Esophagus muscularis mucosa (tissue), 4 donors: ENCODE measurements at regions not wholly inside any gene's neighbourhood (a gene's known extent, or its start where the extent isn't known, plus 50 kb on each side); places are given as distances from the start of the nearest gene placed in this dataset.

Experiments
- CTCF ChIP-seq, 3 experiments: fragments of 200-600 bp in 2 of 3; fragments of 450-650 bp in 1 of 3; sonication (generic) in 2 of 3; IDR thresholded peaks; one replicate each; pipeline ENCODE4 v1.5.1; 2017 to 2019; ENCODE audit warnings: antibody characterized with exemption in 3 of 3, mild to moderate bottlenecking in 2 of 3, moderate library complexity in 1 of 3
- EP300 ChIP-seq: sonication (generic); formaldehyde crosslinking; IDR thresholded peaks from one replicate; pipeline ENCODE4 v1.6.1; 2017; ENCODE audit warnings: antibody characterized with exemption
- POLR2AphosphoS5 ChIP-seq, 2 donors: sonication (generic); formaldehyde crosslinking; IDR thresholded peaks; one replicate each; pipeline ENCODE4 v1.6.1; 2017; ENCODE audit warnings: antibody characterized with exemption in 2 of 2

GRCh38 chr1:195851016-195851601, 757.1 kb downstream of the KCNT2 start:
- no peak for TF ChIP-seq CTCF (IDR thresholded peaks at IDR 0.05)
- TF ChIP-seq EP300, result no peak
- no peak for TF ChIP-seq POLR2AphosphoS5 (IDR thresholded peaks at IDR 0.05)
